ENCODE measurements at regions not wholly inside any gene's neighbourhood (a gene's known extent, or its start where the extent isn't known, plus 50 kb on each side); places are given as distances from the start of the nearest gene placed in this dataset.

GRCh38 chr14:96722736-96723135 is 74.4 kb upstream of the VRK1 start:
- TF ChIP-seq POLR2A (IDR thresholded peaks at IDR 0.05; ENCODE audit: low read length) (no peak), GATA1 (IDR thresholded peaks at IDR 0.05; ENCODE audit: low read depth, low read length) (no peak)

Data from erythroblast (primary cell).